Panc1 (cell line): ENCODE measurements at regions not wholly inside any gene's neighbourhood (a gene's known extent, or its start where the extent isn't known, plus 50 kb on each side); places are given as distances from the start of the nearest gene placed in this dataset.
A peak's percentile ranks its signal among the peaks of the same experiment; 100 is the strongest.

Source experiments
- ATAC-seq: fragments of 200-7000 bp; cut with Tn5 transposase; 2 replicates; pipeline ENCODE4 v1.9.1; 2020; ENCODE audit warnings: mild to moderate bottlenecking, moderate library complexity
- BruUV-seq: library from RNA; stranded (reverse); fragments of 400-500 nt; replicated peaks from 2 replicates; lab custom pipeline; 2021; lab: Mats Ljungman, UMichigan
- CTCF ChIA-PET: fragments of 300-600 bp; sonication (Branson Sonifier 250); formaldehyde crosslinking; loops from one replicate; lab custom pipeline; 2022; ENCODE audit warnings: antibody characterized with exemption; lab: Charles Lee
- POLR2A ChIA-PET: fragments of 300-600 bp; sonication (Branson Sonifier 250); formaldehyde crosslinking; loops from one replicate; lab custom pipeline; 2022; ENCODE audit warnings: antibody characterized with exemption; lab: Charles Lee
- DNase-seq: peaks from one replicate; pipeline ENCODE4 v3.0.0-alpha.2; 2010; ENCODE audit warnings: low read depth, low spot score
- H3K27ac ChIP-seq: 2 replicates; pipeline ENCODE4 v1.5.1; 2011; ENCODE audit warnings: mild to moderate bottlenecking, low read length, inconsistent platforms
- H3K27me3 ChIP-seq: fragments of 200-500 bp; sonication (Bioruptor generic); 2 replicates; pipeline ENCODE4 v1.6.0; 2014; ENCODE audit warnings: low read length, inconsistent platforms; ENCODE audit not compliant: control insufficient read depth, insufficient read depth
- H3K36me3 ChIP-seq: fragments of 200-500 bp; sonication (Bioruptor generic); 2 replicates; pipeline ENCODE4 v1.5.1; 2014; ENCODE audit warnings: inconsistent platforms, mild to moderate bottlenecking, low read length, moderate library complexity; ENCODE audit not compliant: control insufficient read depth, insufficient read depth
- H3K4me1 ChIP-seq: 2 replicates; pipeline ENCODE4 v1.5.1; 2011; ENCODE audit warnings: inconsistent platforms, mild to moderate bottlenecking, low read length, moderate library complexity; ENCODE audit not compliant: control insufficient read depth, insufficient read depth
- H3K4me3 ChIP-seq, 2 experiments: 2 replicates each; pipeline ENCODE4 v1.5.1; 2011 to 2012; ENCODE audit warnings: low read depth in 2 of 2, low read length in 2 of 2, mild to moderate bottlenecking in 2 of 2, inconsistent platforms in 1 of 2, moderate library complexity in 1 of 2
- H3K9me3 ChIP-seq: fragments of 200-500 bp; sonication (Bioruptor generic); 2 replicates; pipeline ENCODE4 v1.5.1; 2014; ENCODE audit warnings: low read depth, mild to moderate bottlenecking, inconsistent platforms, low read length, moderate library complexity; ENCODE audit not compliant: control insufficient read depth, insufficient read depth
- CTCF ChIP-seq: fragments of 450-650 bp; IDR thresholded peaks from 2 replicates; pipeline ENCODE4 v1.5.1; 2017; ENCODE audit warnings: mild to moderate bottlenecking
- POLR2AphosphoS5 ChIP-seq: IDR thresholded peaks from 2 replicates; pipeline ENCODE4 v1.6.1; 2012; ENCODE audit warnings: mild to moderate bottlenecking, low read depth, low read length, moderate library complexity
- SIN3A ChIP-seq: IDR thresholded peaks from 2 replicates; pipeline ENCODE4 v1.6.1; 2012; ENCODE audit warnings: low read depth, mild to moderate bottlenecking, low read length, moderate library complexity, borderline replicate concordance; ENCODE audit not compliant: insufficient read depth
- TCF7L2 ChIP-seq: IDR thresholded peaks from 2 replicates; pipeline ENCODE4 v1.6.1; 2011; ENCODE audit warnings: mild to moderate bottlenecking, low read depth, low read length, inconsistent platforms
- in situ Hi-C: cut with HindIII; loops from 2 replicates; pipeline ENCODE4 v1.10.0; 2016; ENCODE audit warnings: low sequenced_read_pairs, low pct_unique_long_range_greater_than_20kb
- intact Hi-C: fragments of 100-400 bp; cut with micrococcal nuclease; formaldehyde crosslinking; loops from one replicate; pipeline ENCODE4 v1.10.0; 2022; ENCODE audit not compliant: unreplicated experiment
- TF ChIP-seq, protein P1 (sequence below), 2 experiments: IDR thresholded peaks; 2 replicates each; pipeline ENCODE4 v1.6.1; 2011 to 2012; ENCODE audit warnings: low read depth in 2 of 2, control low read depth in 1 of 2, low read length in 1 of 2, mild to moderate bottlenecking in 1 of 2, moderate library complexity in 1 of 2; ENCODE audit not compliant: insufficient read depth in 1 of 2

- peaks cover 23% of the 10 kb centered on the region for H3K4me1 ChIP-seq
- no peaks in the 10 kb centered on the region for H3K27me3 ChIP-seq
- no peak overlapping the region for H3K4me3 ChIP-seq
- ChIA-PET CTCF (no interaction called here), POLR2A (no interaction called here)
- H3K27ac ChIP-seq, result no peak overlapping the region
- no peaks in the 10 kb centered on the region for H3K9me3 ChIP-seq
- TF ChIP-seq CTCF (no peak), POLR2AphosphoS5 (no peak), SIN3A (no peak), TCF7L2 (no peak)
- TF ChIP-seq, protein P1, sequence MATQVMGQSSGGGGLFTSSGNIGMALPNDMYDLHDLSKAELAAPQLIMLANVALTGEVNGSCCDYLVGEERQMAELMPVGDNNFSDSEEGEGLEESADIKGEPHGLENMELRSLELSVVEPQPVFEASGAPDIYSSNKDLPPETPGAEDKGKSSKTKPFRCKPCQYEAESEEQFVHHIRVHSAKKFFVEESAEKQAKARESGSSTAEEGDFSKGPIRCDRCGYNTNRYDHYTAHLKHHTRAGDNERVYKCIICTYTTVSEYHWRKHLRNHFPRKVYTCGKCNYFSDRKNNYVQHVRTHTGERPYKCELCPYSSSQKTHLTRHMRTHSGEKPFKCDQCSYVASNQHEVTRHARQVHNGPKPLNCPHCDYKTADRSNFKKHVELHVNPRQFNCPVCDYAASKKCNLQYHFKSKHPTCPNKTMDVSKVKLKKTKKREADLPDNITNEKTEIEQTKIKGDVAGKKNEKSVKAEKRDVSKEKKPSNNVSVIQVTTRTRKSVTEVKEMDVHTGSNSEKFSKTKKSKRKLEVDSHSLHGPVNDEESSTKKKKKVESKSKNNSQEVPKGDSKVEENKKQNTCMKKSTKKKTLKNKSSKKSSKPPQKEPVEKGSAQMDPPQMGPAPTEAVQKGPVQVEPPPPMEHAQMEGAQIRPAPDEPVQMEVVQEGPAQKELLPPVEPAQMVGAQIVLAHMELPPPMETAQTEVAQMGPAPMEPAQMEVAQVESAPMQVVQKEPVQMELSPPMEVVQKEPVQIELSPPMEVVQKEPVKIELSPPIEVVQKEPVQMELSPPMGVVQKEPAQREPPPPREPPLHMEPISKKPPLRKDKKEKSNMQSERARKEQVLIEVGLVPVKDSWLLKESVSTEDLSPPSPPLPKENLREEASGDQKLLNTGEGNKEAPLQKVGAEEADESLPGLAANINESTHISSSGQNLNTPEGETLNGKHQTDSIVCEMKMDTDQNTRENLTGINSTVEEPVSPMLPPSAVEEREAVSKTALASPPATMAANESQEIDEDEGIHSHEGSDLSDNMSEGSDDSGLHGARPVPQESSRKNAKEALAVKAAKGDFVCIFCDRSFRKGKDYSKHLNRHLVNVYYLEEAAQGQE (IDR thresholded peaks at IDR 0.05; ENCODE audit: insufficient read depth in 1 of 2, low read depth in 2 of 2, low read length in 1 of 2), result no peak
- ATAC-seq (no peak), DNase-seq (no peak)
- no peaks in the 10 kb centered on the region for H3K36me3 ChIP-seq
- in situ Hi-C loops, result no loop called here
- no TSS peak for BruUV-seq
- intact Hi-C loops, result no loop called here
These were observed 59.7 kb upstream of the LCTL start for GRCh38 chr15:66625531-66625930.

DNA sequence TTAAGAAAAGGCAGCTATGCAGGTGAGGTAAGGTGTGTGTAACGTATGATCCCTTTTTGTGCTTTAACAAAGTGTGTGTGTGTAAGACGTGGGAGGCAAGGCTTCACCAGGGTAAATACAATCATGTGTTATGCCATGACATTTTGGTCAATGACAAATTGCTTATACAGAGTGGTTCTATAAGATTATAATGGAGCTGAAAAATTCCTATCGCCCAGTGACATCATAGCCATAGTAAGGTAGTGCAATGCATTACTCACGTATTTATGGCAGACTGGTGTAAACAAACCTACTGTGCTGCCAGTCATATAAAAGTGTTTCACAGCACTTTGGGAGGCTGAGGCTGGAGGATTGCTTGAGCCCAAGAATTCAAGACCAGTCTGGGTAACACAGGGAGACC is 60.2 kb upstream of the LCTL start:
- in situ Hi-C loops (no loop called here), intact Hi-C loops (no loop called here)
- no peak for DNase-seq
- Histone ChIP-seq H3K36me3 (no peaks in the 10 kb centered on the region), H3K4me1 (peaks cover 18% of the 10 kb centered on the region), H3K27me3 (no peaks in the 10 kb centered on the region), H3K4me3 (no peak overlapping the region), H3K27ac (no peak overlapping the region), H3K9me3 (no peaks in the 10 kb centered on the region)
- ATAC-seq, result 0 out of 2 replicates have a peak, but pooled peaks have one; percentile 18
- POLR2A ChIA-PET, result no interaction called here
- TF ChIP-seq POLR2AphosphoS5 (no peak), TCF7L2 (no peak), CTCF (no peak), SIN3A (no peak)
- TF ChIP-seq, protein P1 (IDR thresholded peaks at IDR 0.05; ENCODE audit: insufficient read depth in 1 of 2, low read depth in 2 of 2, low read length in 1 of 2), result no peak
- BruUV-seq, result no TSS peak
- CTCF ChIA-PET, result no interaction called here
